Mesenchymal stem cell (in vitro differentiated cells and primary cell): ENCODE measurements at regions not wholly inside any gene's neighbourhood (a gene's known extent, or its start where the extent isn't known, plus 50 kb on each side); places are given as distances from the start of the nearest gene placed in this dataset.

Experiments
- DNase-seq: peaks from one replicate; pipeline ENCODE4 v3.0.0-alpha.2; 2013
- H2AFZ ChIP-seq: one replicate; pipeline ENCODE4 v1.6.1; 2013; ENCODE audit warnings: low read depth, mild to moderate bottlenecking, control low read depth, inconsistent platforms, low read length, moderate library complexity
- H2AK5ac ChIP-seq: 2 replicates; pipeline ENCODE4 v1.6.1; 2013; ENCODE audit warnings: low read length, moderate library complexity, mild to moderate bottlenecking, inconsistent platforms; ENCODE audit not compliant: severe bottlenecking
- H2BK120ac ChIP-seq: one replicate; pipeline ENCODE4 v1.6.1; 2013; ENCODE audit warnings: low read depth, mild to moderate bottlenecking, inconsistent platforms, low read length, moderate library complexity
- H2BK12ac ChIP-seq, 2 experiments: one replicate each; pipeline ENCODE4 v1.6.1; 2013; ENCODE audit warnings: inconsistent platforms in 2 of 2, low read length in 2 of 2, mild to moderate bottlenecking in 2 of 2, moderate library complexity in 2 of 2, control low read depth in 1 of 2
- H2BK15ac ChIP-seq: one replicate; pipeline ENCODE4 v1.6.1; 2013; ENCODE audit warnings: mild to moderate bottlenecking, low read depth, inconsistent platforms; ENCODE audit not compliant: poor library complexity, severe bottlenecking
- H2BK5ac ChIP-seq: 2 replicates; pipeline ENCODE4 v1.6.1; 2013; ENCODE audit warnings: low read depth, mild to moderate bottlenecking, low read length, control low read depth, inconsistent platforms; ENCODE audit not compliant: poor library complexity, severe bottlenecking
- H3K14ac ChIP-seq, 2 experiments: one replicate each; pipeline ENCODE4 v1.6.1; 2013; ENCODE audit warnings: inconsistent platforms in 2 of 2, low read length in 2 of 2, control low read depth in 1 of 2, mild to moderate bottlenecking in 1 of 2, moderate library complexity in 1 of 2
- H3K18ac ChIP-seq, 2 experiments: one replicate each; pipeline ENCODE4 v1.6.1; 2013; ENCODE audit warnings: inconsistent platforms in 2 of 2, low read length in 2 of 2, control low read depth in 1 of 2, low read depth in 1 of 2, mild to moderate bottlenecking in 1 of 2
- H3K23ac ChIP-seq, 2 experiments: one replicate each; pipeline ENCODE4 v1.6.1; 2013; ENCODE audit warnings: inconsistent platforms in 2 of 2, low read length in 2 of 2, mild to moderate bottlenecking in 2 of 2, moderate library complexity in 2 of 2, control low read depth in 1 of 2
- H3K27ac ChIP-seq: 2 replicates; pipeline ENCODE4 v1.5.1; 2013; ENCODE audit warnings: mild to moderate bottlenecking, moderate library complexity, low read length, control low read depth, inconsistent platforms; ENCODE audit not compliant: poor library complexity, severe bottlenecking
- H3K27me3 ChIP-seq, 2 experiments: 2 replicates each; pipeline versions ENCODE4 v1.6.1 to v1.7.0; 2013; ENCODE audit warnings: low read length in 2 of 2, mild to moderate bottlenecking in 2 of 2, moderate library complexity in 2 of 2, control low read depth in 1 of 2, inconsistent platforms in 1 of 2; ENCODE audit not compliant: control insufficient read depth in 1 of 2, insufficient read depth in 1 of 2
- H3K36me3 ChIP-seq, 2 experiments: 2 replicates each; pipeline versions ENCODE4 v1.6.1 to v1.7.0; 2013; ENCODE audit warnings: low read length in 2 of 2, control low read depth in 1 of 2, inconsistent platforms in 1 of 2, low read depth in 1 of 2, mild to moderate bottlenecking in 1 of 2; ENCODE audit not compliant: insufficient read depth in 2 of 2, control insufficient read depth in 1 of 2
- H3K4ac ChIP-seq, 2 experiments: one replicate each; pipeline ENCODE4 v1.6.1; 2013; ENCODE audit warnings: inconsistent platforms in 2 of 2, low read length in 2 of 2, mild to moderate bottlenecking in 2 of 2, moderate library complexity in 2 of 2, control low read depth in 1 of 2, low read depth in 1 of 2
- H3K4me1 ChIP-seq: 2 replicates; pipeline ENCODE4 v1.6.1; 2013; ENCODE audit warnings: low read depth, low read length, control low read depth; ENCODE audit not compliant: control insufficient read depth, insufficient read depth
- H3K4me2 ChIP-seq: 2 replicates; pipeline ENCODE4 v1.6.1; 2013; ENCODE audit warnings: low read length, mild to moderate bottlenecking, inconsistent platforms; ENCODE audit not compliant: poor library complexity, severe bottlenecking
- H3K4me3 ChIP-seq, 2 experiments: 2 replicates each; pipeline versions ENCODE4 v1.5.1 to v1.7.0; 2013; ENCODE audit warnings: low read length in 2 of 2, mild to moderate bottlenecking in 2 of 2, control low read depth in 1 of 2, low read depth in 1 of 2; ENCODE audit not compliant: insufficient read depth in 1 of 2
- H3K79me1 ChIP-seq: replicated peaks from 2 replicates; pipeline ENCODE4 v1.6.1; 2013; ENCODE audit warnings: mild to moderate bottlenecking, control low read depth, low read length, inconsistent platforms; ENCODE audit not compliant: poor library complexity, severe bottlenecking
- H3K9ac ChIP-seq: 2 replicates; pipeline ENCODE4 v1.7.0; 2013; ENCODE audit warnings: mild to moderate bottlenecking, low read length, moderate library complexity
- H3K9me3 ChIP-seq: 2 replicates; pipeline ENCODE4 v1.7.0; 2013; ENCODE audit warnings: mild to moderate bottlenecking, low read length; ENCODE audit not compliant: control insufficient read depth
- H4K8ac ChIP-seq: one replicate; pipeline ENCODE4 v1.6.1; 2013; ENCODE audit warnings: inconsistent platforms, mild to moderate bottlenecking, low read length, moderate library complexity
- H4K91ac ChIP-seq: one replicate; pipeline ENCODE4 v1.6.1; 2013; ENCODE audit warnings: mild to moderate bottlenecking, low read length, inconsistent platforms
- WGBS: methylation state at CpG from one replicate; pipeline ENCODE4 v1.1.7; 2013; ENCODE audit warnings: mixed read lengths; 5-methylcytosine and 5-hydroxymethylcytosine counted together

GRCh38 chr14:98074111-98074510 lies 1197.9 kb downstream of the BCL11B start:
- no peak overlapping the region for H3K4ac ChIP-seq
- H2AK5ac ChIP-seq = no peak overlapping the region
- H3K27me3 ChIP-seq = no peaks in the 10 kb centered on the region
- no peak overlapping the region for H4K91ac ChIP-seq
- H3K27ac ChIP-seq = no peak overlapping the region
- H2BK12ac ChIP-seq = no peak overlapping the region
- H3K9ac ChIP-seq = no peak overlapping the region
- H3K14ac ChIP-seq = no peak overlapping the region
- no peak overlapping the region for H3K4me3 ChIP-seq
- DNase-seq = no peak
- H2AFZ ChIP-seq = no peak overlapping the region
- H3K18ac ChIP-seq = no peak overlapping the region
- H2BK5ac ChIP-seq = no peak overlapping the region
- no peaks in the 10 kb centered on the region for H3K36me3 ChIP-seq
- H2BK15ac ChIP-seq = no peak overlapping the region
- WGBS = 80% methylated on average over 1 of the region's 5 CpGs
- no peak overlapping the region for H3K23ac ChIP-seq
- peaks cover 3% of the 10 kb centered on the region for H3K4me1 ChIP-seq
- H4K8ac ChIP-seq = no peak overlapping the region
- H3K79me1 ChIP-seq = no peaks in the 10 kb centered on the region
- H3K9me3 ChIP-seq = no peaks in the 10 kb centered on the region
- no peak overlapping the region for H2BK120ac ChIP-seq
- H3K4me2 ChIP-seq = no peak overlapping the region

GRCh38 chr14:98077176-98077575 lies 1194.8 kb downstream of the BCL11B start:
- Histone ChIP-seq H3K36me3 (no peaks in the 10 kb centered on the region), H3K27ac (no peak overlapping the region), H3K4me1 (no peaks in the 10 kb centered on the region), H3K9me3 (no peaks in the 10 kb centered on the region), H4K91ac (no peak overlapping the region), H3K4ac (no peak overlapping the region), H2BK12ac (no peak overlapping the region), H2BK15ac (no peak overlapping the region), H3K18ac (no peak overlapping the region), H3K4me3 (no peak overlapping the region), H2BK5ac (no peak overlapping the region), H2BK120ac (no peak overlapping the region), H3K14ac (no peak overlapping the region), H3K79me1 (no peaks in the 10 kb centered on the region), H2AFZ (no peak overlapping the region), H3K4me2 (no peak overlapping the region), H4K8ac (no peak overlapping the region), H2AK5ac (no peak overlapping the region), H3K23ac (no peak overlapping the region), H3K9ac (no peak overlapping the region), H3K27me3 (no peaks in the 10 kb centered on the region)
- WGBS = 30% methylated on average over 3 of the region's 3 CpGs
- no peak for DNase-seq

- no peak overlapping the region for H3K4ac ChIP-seq
- no peaks in the 10 kb centered on the region for H3K4me1 ChIP-seq
- H2AK5ac ChIP-seq = no peak overlapping the region
- no peak overlapping the region for H4K8ac ChIP-seq
- no peak overlapping the region for H3K4me2 ChIP-seq
- peaks cover 4% of the 10 kb centered on the region for H3K9me3 ChIP-seq
- no peaks in the 10 kb centered on the region for H3K36me3 ChIP-seq
- no peak overlapping the region for H3K4me3 ChIP-seq
- no peak overlapping the region for H3K9ac ChIP-seq
- H3K79me1 ChIP-seq = no peaks in the 10 kb centered on the region
- no peak overlapping the region for H2BK12ac ChIP-seq
- WGBS = 27% methylated on average over 1 of the region's 1 CpG
- no peak overlapping the region for H2BK120ac ChIP-seq
- no peak overlapping the region for H3K27ac ChIP-seq
- H2BK5ac ChIP-seq = no peak overlapping the region
- H2AFZ ChIP-seq = no peak overlapping the region
- no peak overlapping the region for H3K14ac ChIP-seq
- no peak overlapping the region for H3K23ac ChIP-seq
- H2BK15ac ChIP-seq = no peak overlapping the region
- no peak for DNase-seq
- H3K18ac ChIP-seq = no peak overlapping the region
- H4K91ac ChIP-seq = no peak overlapping the region
- H3K27me3 ChIP-seq = no peaks in the 10 kb centered on the region
These were observed 1189.2 kb downstream of the BCL11B start for GRCh38 chr14:98082833-98083232.

- Histone ChIP-seq H3K36me3 (no peaks in the 10 kb centered on the region), H2BK12ac (no peak overlapping the region), H2AFZ (no peak overlapping the region), H3K4me1 (no peaks in the 10 kb centered on the region), H3K9ac (no peak overlapping the region), H3K4ac (no peak overlapping the region), H3K27me3 (no peaks in the 10 kb centered on the region), H3K18ac (no peak overlapping the region), H2AK5ac (no peak overlapping the region), H2BK15ac (no peak overlapping the region), H4K8ac (no peak overlapping the region), H4K91ac (no peak overlapping the region), H2BK5ac (no peak overlapping the region), H3K4me2 (no peak overlapping the region), H2BK120ac (no peak overlapping the region), H3K27ac (no peak overlapping the region), H3K14ac (no peak overlapping the region), H3K9me3 (peaks cover 4% of the 10 kb centered on the region), H3K79me1 (no peaks in the 10 kb centered on the region), H3K23ac (no peak overlapping the region), H3K4me3 (no peak overlapping the region)
- DNase-seq = no peak
- no CpG with 5 or more reads among the region's 1 CpG for WGBS
These were observed 1186.2 kb downstream of the BCL11B start for GRCh38 chr14:98085751-98086150.
